Epithelial cell of prostate (primary cell): ENCODE measurements at regions not wholly inside any gene's neighbourhood (a gene's known extent, or its start where the extent isn't known, plus 50 kb on each side); places are given as distances from the start of the nearest gene placed in this dataset.

Experiments
- DNase-seq: peaks from one replicate; pipeline ENCODE4 v3.0.0-alpha.2; 2011; ENCODE audit warnings: low read depth, low spot score
- H3K27ac ChIP-seq: fragments of 450-650 bp; 2 replicates; pipeline ENCODE4 v1.5.1; 2017; ENCODE audit warnings: mild to moderate bottlenecking

GRCh38 chr15:87419344-87419743, 837.2 kb downstream of the NTRK3 start:
- DNase-seq, result no peak
- H3K27ac ChIP-seq, result no peak overlapping the region

DNA sequence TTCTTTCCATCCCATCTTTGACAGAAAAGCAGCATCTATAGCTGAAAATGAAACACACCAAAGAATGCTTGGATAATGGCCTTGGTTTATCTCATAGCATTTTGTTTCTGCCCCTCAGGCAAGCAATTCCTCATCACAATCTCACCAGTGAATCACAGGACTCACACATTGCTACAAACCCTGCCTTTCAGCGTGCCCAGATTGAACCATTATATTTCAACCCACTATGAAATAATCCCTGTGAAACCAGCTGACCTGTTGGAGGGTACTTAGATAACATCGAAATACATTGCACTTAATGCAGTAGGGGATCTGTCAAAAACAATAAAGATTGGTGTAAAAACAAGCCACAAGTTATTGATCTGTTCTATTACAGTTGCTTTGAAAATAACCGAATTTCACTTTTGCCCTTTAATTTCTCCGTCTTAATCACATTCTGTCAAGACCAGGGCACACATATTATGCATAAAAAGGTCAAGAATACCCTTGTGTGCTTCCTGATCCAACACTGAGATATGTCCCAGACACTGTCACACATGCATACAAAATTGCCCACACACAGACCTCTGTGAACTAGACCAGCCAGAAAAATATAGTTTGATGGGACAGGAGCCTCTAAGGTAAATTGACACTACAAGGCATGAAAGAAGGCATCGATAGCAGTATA, 839.8 kb downstream of the NTRK3 start:
- no peak for DNase-seq
- no peak overlapping the region for H3K27ac ChIP-seq

DNA sequence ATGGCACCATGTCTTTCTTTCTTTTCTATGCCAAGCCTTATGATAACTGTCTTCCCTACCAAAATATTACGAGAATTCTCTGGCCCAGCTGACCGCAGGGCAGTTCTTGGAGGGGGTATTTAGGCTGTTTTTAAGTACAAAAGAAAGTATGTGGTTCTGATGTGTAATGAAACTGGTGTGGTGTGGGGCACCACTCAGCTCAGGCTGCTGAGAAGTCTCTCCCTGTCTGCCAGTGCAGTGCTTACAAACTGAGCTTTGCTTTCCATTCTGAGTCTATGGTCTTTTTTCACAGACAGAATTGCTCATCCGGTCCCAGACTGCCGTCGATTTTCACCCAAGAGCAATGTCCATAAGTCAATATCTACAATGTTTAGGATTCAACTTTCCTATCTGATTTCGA, 847.6 kb downstream of the NTRK3 start:
- no peak for DNase-seq

GRCh38 chr15:87403973-87404372, 852.6 kb downstream of the NTRK3 start:
- H3K27ac ChIP-seq, result no peak overlapping the region

More for the DNA sequence above, 847.6 kb downstream of the NTRK3 start:
- no peak overlapping the region for H3K27ac ChIP-seq

DNA sequence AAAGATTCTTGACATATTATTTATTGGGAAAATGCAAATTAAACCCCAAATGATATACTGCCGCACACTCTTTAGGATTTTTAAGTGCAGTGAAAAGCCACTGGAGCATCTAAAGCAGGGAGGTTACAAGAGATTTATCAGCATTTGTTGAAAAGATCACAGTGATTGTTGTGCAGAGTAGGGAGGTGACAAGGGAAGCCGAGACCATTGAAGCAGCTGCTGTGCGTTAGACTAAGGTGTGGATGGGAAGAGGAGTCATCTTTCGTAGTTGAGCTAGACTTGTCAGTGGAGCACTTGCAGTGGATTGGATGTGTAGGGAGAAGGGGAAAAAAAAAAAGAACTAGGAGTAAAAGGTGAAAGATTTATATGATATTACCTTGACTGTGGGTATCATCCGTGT, 854.6 kb downstream of the NTRK3 start:
- DNase-seq, result no peak

More at GRCh38 chr15:87403973-87404372, 852.6 kb downstream of the NTRK3 start:
- no peak for DNase-seq

GRCh38 chr15:87394676-87395075, 861.9 kb downstream of the NTRK3 start:
- no peak overlapping the region for H3K27ac ChIP-seq
- no peak for DNase-seq

More for the DNA sequence above, 854.6 kb downstream of the NTRK3 start:
- H3K27ac ChIP-seq, result no peak overlapping the region

DNA sequence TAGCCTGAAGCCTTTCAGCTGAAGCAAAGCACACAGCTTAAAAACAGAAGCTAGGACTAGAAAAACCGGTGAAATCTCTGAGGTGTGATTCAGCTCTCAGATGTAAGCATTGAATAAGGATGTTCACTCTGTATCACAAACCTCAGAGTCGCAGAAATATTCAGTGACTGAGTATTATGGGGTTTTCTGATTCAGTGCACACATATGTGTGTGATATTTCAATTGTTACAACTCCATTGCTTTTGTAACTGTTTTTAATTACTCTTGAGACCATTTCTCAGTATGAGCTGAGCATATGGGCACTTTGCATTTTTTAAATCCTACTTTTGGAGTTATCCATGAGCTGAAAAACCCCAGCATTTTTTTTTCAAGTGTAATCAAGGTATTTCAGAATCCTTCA, 868.8 kb downstream of the NTRK3 start:
- peak; percentile 26 for DNase-seq
- H3K27ac ChIP-seq, result peak overlapping the region; percentile 1

DNA sequence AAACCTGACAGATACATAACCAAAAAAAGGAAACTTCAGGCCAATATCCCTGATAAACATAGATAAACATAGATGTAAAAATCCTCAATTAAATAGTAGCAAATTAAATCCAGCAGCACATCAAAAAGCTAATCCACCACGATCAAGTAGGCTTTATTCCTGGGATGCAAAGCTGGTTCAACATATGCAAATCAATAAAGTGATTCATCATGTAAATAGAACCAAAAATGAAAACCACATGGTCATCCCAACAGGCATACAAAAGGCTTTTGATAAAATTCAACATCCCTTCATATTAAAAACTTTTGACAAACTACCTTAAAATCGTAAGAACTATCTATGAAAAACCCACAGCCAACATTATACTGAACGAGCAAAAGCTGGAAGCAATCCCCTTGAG, 882.2 kb downstream of the NTRK3 start:
- DNase-seq, result no peak
- no peak overlapping the region for H3K27ac ChIP-seq

GRCh38 chr15:87369269-87369668, 887.3 kb downstream of the NTRK3 start:
- H3K27ac ChIP-seq, result peak overlapping the region; percentile 53
- no peak for DNase-seq

GRCh38 chr15:87368511-87368910, 888.0 kb downstream of the NTRK3 start:
- H3K27ac ChIP-seq, result peak overlapping the region; percentile 53
- no peak for DNase-seq

- no peak overlapping the region for H3K27ac ChIP-seq
- DNase-seq, result no peak
Measured at GRCh38 chr15:87365186-87365585, 891.4 kb downstream of the NTRK3 start.

DNA sequence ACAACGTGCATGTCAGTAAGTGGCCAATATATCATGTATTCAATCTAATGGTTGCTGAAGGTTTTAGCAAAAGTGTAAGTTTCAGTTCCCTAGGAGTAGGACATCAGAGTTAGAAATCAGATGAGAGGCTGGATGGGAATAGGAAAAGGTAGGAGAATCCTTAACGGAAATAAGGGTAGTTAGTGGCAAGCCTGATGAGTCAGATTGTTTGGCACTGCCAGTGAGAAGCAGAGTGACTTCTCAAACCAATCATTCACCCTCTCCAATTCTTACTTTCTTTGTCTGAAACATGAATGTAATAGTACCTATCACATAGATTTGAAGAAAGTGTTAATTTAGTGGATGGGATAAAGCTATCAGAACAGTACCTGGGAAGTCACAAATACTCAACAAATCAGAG, 894.0 kb downstream of the NTRK3 start:
- no peak overlapping the region for H3K27ac ChIP-seq
- no peak for DNase-seq

- no peak for DNase-seq
- no peak overlapping the region for H3K27ac ChIP-seq
Measured at GRCh38 chr15:87357637-87358313, 898.8 kb downstream of the NTRK3 start.

DNA sequence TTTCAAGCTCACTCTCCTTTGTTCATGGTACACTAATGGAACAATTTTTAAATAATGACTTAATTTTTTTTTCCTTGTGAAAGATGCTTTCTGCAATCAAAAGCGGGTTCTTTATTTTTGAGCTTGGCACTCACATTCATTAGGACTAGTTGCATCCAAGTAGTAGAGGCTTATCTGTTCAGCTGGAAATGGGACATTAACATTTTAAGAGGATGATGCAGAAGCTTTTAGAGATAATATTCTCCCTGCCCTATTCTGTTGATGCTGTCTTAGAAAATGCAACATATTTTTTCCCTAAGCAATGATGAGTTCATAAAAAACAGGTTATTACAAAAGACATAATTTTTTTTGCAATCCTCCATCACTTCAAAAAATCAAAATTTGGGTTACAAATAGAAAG, 900.6 kb downstream of the NTRK3 start:
- no peak overlapping the region for H3K27ac ChIP-seq
- no peak for DNase-seq

DNA sequence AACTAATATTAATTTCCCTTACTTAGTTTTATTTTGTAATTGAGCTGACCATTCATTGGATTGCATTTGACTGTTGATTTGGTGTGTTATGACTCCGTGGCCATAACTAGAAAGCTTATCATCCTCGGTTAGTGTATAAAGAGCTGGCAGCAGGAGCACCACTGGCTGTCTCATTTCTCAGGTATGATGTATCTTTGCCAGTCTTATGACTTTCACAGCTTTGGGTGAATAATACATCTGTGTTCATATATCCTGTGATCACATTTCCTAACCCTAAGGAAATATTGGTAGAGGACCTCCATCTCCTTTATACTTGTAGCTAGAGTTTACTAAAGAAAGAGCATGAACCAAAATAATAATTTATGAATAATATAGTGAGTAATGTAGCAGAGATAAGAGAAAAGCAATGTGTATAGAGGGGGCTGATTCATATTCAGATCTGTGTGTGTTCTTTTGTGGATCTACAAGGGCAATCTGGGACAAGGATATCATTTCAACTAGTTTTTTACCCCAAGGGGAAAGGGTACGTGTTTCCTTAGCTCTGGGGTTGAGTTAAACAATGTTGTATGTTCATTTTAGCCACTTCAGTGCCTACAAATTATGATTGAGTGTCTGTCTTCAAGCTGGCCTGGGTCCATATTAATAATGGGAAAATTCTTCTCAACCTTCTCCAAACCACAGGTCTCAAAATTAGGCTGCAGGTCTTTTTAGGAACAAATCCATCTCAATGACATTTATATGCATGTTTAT, 901.7 kb downstream of the NTRK3 start:
- peak; percentile 79 for DNase-seq
- peak overlapping the region; percentile 75 for H3K27ac ChIP-seq

GRCh38 chr15:87349181-87349580, 907.4 kb downstream of the NTRK3 start:
- DNase-seq, result no peak
- no peak overlapping the region for H3K27ac ChIP-seq

GRCh38 chr15:87348746-87349145, 907.8 kb downstream of the NTRK3 start:
- DNase-seq, result no peak
- no peak overlapping the region for H3K27ac ChIP-seq

DNA sequence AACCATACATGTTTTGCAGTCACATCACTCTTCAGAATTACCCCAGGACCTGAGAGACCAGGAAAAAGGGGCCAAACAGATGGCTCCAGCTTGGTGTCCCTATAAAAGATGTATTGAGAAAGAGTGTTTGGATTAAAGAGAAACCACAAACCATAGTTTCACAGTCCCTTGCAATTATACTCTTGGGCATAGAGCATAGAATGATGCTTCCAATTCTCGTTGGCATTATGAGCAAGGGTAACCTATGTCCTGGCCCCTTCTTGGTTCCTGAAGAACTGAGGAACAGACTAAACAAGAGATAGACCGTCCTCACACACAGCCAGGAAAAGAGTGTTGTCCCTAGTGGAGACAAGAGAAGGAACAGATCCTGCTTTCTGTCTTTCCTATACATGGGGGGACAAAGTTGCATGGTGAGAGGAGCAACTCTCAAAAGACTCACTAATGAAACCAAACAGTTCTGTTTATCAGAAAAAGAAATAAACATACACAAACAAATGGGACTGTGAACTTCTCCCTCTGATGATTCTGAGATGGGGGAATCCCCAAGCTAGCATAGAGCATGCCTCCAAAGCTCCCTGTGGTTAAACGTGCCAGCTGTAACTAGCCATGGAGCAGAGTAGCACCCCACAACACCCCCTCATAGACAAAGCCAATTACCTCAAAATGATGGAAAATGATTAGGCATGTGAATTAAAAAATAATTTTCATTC, 908.6 kb downstream of the NTRK3 start:
- H3K27ac ChIP-seq, result no peak overlapping the region
- DNase-seq, result no peak

GRCh38 chr15:87345961-87346360, 910.6 kb downstream of the NTRK3 start:
- no peak for DNase-seq
- H3K27ac ChIP-seq, result no peak overlapping the region

DNA sequence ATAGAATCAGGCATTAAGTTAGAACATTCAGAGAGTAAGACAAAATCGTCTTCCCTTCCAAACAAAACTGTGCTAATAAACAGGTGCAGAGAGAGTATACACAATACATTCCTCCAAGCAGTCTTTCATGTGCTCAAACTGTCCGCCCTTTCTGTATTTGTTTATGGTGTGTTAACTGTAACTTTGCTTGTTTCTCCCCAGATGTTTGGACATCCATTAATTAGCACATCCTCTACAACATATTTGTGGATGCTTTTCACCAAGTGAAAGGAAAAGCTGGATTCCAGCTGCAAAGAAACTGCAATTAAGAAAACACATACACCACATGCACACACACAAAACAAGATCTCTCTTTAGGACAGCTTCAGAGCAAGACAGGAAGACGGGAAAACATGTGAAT, 912.6 kb downstream of the NTRK3 start:
- no peak for DNase-seq
- no peak overlapping the region for H3K27ac ChIP-seq

GRCh38 chr15:87340370-87340769, 916.2 kb downstream of the NTRK3 start:
- H3K27ac ChIP-seq, result no peak overlapping the region
- DNase-seq, result no peak
